SKM-1 treated with dmso at 0.1 percent for 144 hours (cell line): ENCODE measurements at regions not wholly inside any gene's neighbourhood (a gene's known extent, or its start where the extent isn't known, plus 50 kb on each side); places are given as distances from the start of the nearest gene placed in this dataset.
"Not testable (repeated sequence)": the region's sequence is repeated elsewhere in the genome, so short reads cannot be mapped to it uniquely, and the experiment has no call there.

Experiments used
- DNase-seq: peaks from one replicate; lab custom pipeline; 2025; ENCODE audit not compliant: unreplicated experiment; lab: John Stamatoyannopoulos, UW

DNA sequence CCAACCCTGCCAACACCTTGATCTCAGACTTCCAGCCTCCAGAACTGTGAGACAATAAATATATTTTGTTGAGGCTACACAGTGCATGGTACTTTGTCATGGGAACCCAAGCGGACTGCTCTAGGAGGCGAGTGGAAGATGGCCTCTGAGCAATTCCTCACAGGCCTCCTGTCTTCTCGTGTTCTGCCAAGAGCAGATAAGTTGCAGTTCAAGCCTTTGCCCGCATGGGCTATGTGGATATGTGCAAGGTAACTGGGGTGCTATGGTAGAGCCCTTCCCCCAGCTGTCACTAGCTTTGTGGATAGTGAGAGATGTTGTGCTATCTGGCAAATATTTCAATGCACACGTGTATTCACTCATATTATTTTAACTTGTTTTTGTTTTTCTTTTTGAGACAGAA is 156.0 kb upstream of the BCOR start:
- no peak for DNase-seq

GRCh38 chrX:40249582-40249981 is 151.8 kb upstream of the BCOR start:
- DNase-seq = no peak

DNA sequence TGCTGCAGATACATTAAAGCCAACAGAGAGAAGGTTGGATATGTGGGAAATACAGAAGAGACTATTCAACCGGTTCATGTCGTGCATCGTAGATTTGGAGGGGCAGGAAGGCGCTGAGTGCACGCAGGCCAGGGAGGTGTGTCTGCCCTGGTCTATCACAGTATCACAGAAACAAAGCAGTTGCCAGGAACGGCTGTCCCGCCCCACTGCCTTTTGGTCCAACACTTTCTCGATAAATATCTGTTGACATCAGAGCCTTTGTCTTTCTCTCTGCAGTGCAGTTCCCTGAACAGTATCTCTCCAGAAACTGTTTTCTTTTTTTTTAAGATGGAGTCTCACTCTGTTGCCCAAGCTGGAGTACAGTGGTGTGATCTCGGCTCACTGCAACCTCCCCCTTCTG is 151.1 kb upstream of the BCOR start:
- DNase-seq = no peak

- DNase-seq = no peak
Observed at GRCh38 chrX:40247848-40248622, 150.3 kb upstream of the BCOR start.

DNA sequence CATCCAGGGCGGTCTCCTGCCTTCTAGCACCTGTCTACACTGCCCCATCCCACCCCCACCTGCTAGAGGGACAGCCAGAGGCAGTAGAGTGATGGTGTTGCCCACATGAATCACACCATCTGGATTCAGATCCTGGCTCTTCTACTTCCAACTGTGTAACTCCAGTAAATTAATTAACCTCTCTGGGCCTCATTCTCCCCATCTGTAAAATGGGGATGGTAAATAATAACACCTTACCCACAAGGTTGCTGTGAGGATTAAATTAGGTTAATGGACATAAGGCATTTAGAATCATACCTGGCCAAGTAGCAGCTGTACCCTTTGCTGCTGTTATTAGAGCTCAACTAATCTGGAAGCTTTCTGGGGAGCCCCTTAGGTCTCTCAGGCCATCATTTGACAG is 149.6 kb upstream of the BCOR start:
- DNase-seq = no peak

DNA sequence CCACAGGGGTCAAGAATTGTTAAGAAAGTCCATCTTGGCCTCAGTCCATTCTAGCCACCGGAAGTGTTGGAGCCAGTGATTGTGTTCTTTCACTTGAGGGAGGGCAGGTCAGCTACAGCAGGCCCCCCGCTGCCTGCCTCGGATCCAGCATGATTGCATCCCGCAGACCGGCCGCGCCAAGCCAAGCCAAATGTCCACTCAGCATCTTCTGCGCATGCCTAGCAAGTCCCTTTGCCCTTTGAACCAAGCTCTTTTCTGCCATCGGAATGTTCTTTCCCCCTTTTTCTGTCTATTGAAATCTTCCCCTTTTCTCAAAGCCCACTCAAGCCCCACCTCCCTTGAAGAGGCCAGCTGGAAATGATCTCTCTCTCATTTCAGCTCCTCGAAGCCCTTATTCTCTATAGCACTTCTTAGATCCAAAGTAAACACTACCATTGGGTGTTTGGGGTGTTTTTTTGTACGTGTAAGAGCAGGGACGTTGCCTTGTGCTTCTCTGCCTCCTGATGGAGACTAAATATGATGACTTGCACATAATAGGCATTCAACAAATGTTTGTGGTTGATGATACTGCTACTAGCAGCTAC is 147.8 kb upstream of the BCOR start:
- no peak for DNase-seq

DNA sequence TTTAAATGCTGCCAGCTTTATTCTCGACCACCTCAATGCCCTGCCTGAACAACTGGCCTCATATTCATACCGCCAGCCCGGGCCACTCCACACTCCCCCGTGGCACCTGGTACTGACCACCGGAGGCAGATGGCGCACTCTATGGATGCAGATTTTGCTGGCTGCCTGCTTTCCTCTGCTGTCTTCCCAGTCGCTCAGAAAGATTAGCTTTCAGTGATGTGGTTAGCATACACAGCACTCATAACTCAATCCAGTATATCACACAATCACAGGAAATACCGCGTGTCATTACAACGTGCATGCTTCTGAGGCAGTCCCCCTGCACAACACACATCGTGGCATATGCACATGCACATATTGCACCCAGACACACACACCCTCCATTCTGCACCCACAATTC is 147.2 kb upstream of the BCOR start:
- DNase-seq = no peak

- DNase-seq = no peak
Observed at GRCh38 chrX:40243755-40244515, 146.2 kb upstream of the BCOR start.

DNA sequence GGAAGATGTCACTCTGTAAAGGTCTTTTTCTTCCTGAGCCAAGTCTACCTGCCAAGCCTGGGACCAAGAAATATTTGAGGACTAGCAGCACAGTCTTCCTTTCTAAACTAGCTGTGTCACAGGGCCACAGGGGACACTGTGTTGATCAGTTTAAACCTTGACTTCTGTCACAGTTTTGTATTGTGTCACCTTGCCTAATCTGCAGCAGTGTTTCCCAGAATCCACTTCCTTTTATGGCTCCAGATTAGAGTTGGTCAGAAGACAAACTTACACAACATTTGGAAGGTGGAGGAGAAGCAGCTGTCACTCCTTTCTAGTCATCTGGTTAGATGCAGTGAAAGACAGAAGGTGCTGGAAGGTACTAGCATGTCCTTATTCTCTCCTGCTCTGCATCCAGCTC is 143.1 kb upstream of the BCOR start:
- no peak for DNase-seq

DNA sequence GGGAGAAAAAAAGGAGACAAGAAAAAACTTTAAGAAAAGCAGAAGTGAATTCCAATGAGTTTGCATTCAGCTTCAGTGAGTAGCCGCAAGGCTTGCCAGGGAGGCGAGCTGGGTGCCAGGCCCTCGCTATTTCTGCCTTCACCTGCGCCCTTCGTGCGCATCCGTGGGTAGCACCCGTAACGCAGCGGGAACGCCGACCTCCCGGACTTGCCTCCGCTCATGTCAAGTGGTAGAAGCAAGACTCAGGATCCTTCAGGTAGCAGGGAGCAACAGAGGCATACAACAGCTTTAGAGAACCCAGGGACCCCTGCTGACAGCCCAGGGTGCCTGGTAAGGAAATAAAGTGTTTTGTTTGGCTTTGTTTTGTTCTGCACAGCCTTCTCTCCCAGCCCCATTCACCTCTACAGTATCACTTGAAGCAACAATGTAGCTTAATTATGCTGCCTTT is 140.0 kb upstream of the BCOR start:
- DNase-seq = no peak

GRCh38 chrX:40230646-40231045 is 132.9 kb upstream of the BCOR start:
- DNase-seq = no peak

GRCh38 chrX:40227125-40227524 is 129.4 kb upstream of the BCOR start:
- no peak for DNase-seq

DNA sequence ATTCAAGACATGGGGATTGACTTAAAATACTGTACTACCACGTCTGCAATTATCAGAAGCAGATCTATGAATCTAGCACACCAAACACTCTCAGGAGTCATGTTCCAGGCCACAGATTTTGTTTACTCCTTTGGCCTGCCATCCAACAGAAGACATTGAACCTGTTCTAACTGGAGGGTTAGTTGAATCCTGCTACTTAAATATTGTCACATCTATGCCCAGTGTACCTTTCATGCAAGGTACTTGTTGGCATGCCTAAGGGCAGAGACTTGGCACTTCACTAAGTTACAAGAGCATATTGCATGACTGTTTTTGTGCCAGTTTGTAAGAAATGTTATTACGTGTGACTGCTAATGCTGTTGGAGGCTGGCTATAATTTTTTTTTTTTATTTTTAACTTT is 126.9 kb upstream of the BCOR start:
- DNase-seq = no peak

GRCh38 chrX:40222612-40223011 is 124.9 kb upstream of the BCOR start:
- DNase-seq = not testable (repeated sequence)

- no peak for DNase-seq
Observed at GRCh38 chrX:40213092-40213491, 115.3 kb upstream of the BCOR start.

GRCh38 chrX:40209951-40210617 is 112.3 kb upstream of the BCOR start:
- DNase-seq = no peak

DNA sequence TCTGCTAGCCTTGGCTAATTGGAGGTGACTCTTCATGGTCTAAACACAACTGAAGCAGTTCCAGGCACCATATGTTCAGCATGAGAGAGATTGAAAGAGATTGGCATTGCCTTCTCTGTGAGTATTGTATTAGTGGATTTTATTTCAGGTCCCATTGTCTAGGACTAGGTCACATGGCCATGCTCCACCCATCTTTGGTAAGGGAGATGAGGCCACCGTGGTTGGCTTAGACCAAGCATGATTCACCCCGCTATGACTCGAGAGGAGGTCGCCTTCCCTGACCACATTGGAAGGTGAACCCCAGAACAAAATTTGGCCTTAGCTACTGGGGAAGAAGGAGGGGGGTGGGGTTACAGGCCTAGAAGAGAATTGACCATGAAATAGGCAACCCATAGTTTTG is 109.9 kb upstream of the BCOR start:
- no peak for DNase-seq

- no peak for DNase-seq
Observed at GRCh38 chrX:40205471-40205870, 107.7 kb upstream of the BCOR start.

- no peak for DNase-seq
Observed at GRCh38 chrX:40202456-40202855, 104.7 kb upstream of the BCOR start.

GRCh38 chrX:40201329-40201885 is 103.6 kb upstream of the BCOR start:
- DNase-seq = no peak

DNA sequence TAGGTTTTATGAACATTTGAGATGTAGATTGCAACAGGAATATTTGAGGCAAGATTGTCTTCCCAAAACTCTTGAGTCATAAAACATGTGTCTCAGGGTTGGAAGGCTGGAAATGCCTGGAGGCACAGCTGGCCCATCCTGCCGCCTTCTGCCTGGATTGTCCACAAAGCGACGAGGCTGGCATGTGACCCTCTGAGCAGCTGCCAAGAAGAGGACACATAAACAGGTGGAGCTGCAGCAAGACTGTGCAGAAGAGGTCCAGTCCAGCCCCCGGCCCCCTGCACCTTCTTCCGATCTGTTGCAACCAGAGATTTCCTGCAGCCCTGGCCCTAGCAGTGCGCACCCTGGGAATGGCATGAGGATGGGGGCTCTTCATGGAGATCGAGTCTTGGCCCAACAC is 101.9 kb upstream of the BCOR start:
- DNase-seq = no peak
